GM12878 (cell line): ENCODE measurements at regions not wholly inside any gene's neighbourhood (a gene's known extent, or its start where the extent isn't known, plus 50 kb on each side); places are given as distances from the start of the nearest gene placed in this dataset.
"Not testable (repeated sequence)": the region's sequence is repeated elsewhere in the genome, so short reads cannot be mapped to it uniquely, and the experiment has no call there.

Source experiments
- BMI1 ChIP-seq: fragments of 450-650 bp; IDR thresholded peaks from 2 replicates; pipeline ENCODE4 v1.6.1; 2016; ENCODE audit warnings: mild to moderate bottlenecking, moderate library complexity, borderline replicate concordance
- DPF2 ChIP-seq: fragments of 450-650 bp; IDR thresholded peaks from 2 replicates; pipeline ENCODE4 v1.6.1; 2017; ENCODE audit warnings: mild to moderate bottlenecking
- RBBP5 ChIP-seq: fragments of 200-600 bp; sonication (generic); conservative IDR thresholded peaks from 2 replicates; pipeline ENCODE4 v1.6.1; 2016
- SMAD1 ChIP-seq: fragments of 450-650 bp; IDR thresholded peaks from 2 replicates; pipeline ENCODE4 v1.6.1; 2018; ENCODE audit warnings: mild to moderate bottlenecking, low read depth; ENCODE audit not compliant: partially characterized antibody
- ZNF207 ChIP-seq: fragments of 450-650 bp; IDR thresholded peaks from 2 replicates; pipeline ENCODE4 v1.6.1; 2014; ENCODE audit warnings: antibody characterized with exemption, mild to moderate bottlenecking, borderline replicate concordance
- TF ChIP-seq, protein P1 (sequence below): IDR thresholded peaks from 2 replicates; pipeline ENCODE4 v1.6.1; 2012; ENCODE audit warnings: mild to moderate bottlenecking, low read depth, low read length
- TF ChIP-seq, protein P2 (sequence below): IDR thresholded peaks from 2 replicates; pipeline ENCODE4 v1.6.1; 2011; ENCODE audit warnings: low read depth, mild to moderate bottlenecking, low read length, moderate library complexity, borderline replicate concordance; ENCODE audit errors: extremely low read depth
- TF ChIP-seq, protein P3 (sequence below): IDR thresholded peaks from 2 replicates; pipeline ENCODE4 v1.6.1; 2011; ENCODE audit warnings: borderline replicate concordance, low read depth, mild to moderate bottlenecking, moderate library complexity, mixed read lengths, low read length; ENCODE audit not compliant: insufficient read depth; ENCODE audit errors: extremely low read length
- TF ChIP-seq, protein P4 (sequence below): IDR thresholded peaks from 2 replicates; pipeline ENCODE4 v1.6.1; 2011; ENCODE audit warnings: borderline replicate concordance, low read depth, mild to moderate bottlenecking, moderate library complexity, low read length; ENCODE audit not compliant: insufficient read depth, poor library complexity, severe bottlenecking
- TF ChIP-seq, protein P5 (sequence below): IDR thresholded peaks from 2 replicates; pipeline ENCODE4 v1.6.1; 2012; ENCODE audit warnings: low read depth, low read length, improper control_type of control experiment

DNA sequence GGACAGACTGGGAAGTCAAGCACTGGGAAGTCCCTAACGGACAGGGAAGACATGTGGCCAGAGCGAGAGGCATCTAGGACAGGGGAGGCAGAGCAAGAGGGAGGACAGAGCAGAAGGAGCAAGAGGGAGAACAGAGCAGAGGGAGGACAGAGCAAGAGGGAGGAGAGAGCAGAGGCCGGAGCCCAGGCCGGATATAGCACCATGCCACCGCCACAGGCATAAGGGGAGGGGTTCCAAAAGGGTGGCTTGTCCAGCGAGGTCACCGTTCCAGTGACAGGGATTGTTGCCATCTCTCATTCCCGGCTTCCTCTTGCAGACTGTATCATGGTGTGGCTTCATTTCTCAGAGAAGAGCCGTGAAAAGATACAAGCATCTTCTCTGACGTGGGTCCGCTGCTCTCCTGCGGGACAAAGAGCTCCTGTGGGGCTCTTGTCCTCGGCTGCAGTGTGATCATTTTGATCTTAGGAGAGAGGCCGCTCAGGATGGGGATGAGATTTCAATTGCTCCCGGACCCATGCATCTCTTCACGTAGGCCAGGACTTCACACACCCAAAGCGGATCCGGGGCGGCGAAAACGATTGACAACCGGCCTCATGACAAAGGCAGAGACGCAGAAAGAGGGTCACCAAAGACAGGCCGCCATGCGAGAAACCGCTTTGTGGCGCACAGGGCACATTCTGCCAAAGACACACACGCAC lies 160.6 kb upstream of the ZNF337 start:
- not testable (repeated sequence) for TF ChIP-seq SMAD1, DPF2, RBBP5, BMI1, ZNF207
- TF ChIP-seq, protein P1, sequence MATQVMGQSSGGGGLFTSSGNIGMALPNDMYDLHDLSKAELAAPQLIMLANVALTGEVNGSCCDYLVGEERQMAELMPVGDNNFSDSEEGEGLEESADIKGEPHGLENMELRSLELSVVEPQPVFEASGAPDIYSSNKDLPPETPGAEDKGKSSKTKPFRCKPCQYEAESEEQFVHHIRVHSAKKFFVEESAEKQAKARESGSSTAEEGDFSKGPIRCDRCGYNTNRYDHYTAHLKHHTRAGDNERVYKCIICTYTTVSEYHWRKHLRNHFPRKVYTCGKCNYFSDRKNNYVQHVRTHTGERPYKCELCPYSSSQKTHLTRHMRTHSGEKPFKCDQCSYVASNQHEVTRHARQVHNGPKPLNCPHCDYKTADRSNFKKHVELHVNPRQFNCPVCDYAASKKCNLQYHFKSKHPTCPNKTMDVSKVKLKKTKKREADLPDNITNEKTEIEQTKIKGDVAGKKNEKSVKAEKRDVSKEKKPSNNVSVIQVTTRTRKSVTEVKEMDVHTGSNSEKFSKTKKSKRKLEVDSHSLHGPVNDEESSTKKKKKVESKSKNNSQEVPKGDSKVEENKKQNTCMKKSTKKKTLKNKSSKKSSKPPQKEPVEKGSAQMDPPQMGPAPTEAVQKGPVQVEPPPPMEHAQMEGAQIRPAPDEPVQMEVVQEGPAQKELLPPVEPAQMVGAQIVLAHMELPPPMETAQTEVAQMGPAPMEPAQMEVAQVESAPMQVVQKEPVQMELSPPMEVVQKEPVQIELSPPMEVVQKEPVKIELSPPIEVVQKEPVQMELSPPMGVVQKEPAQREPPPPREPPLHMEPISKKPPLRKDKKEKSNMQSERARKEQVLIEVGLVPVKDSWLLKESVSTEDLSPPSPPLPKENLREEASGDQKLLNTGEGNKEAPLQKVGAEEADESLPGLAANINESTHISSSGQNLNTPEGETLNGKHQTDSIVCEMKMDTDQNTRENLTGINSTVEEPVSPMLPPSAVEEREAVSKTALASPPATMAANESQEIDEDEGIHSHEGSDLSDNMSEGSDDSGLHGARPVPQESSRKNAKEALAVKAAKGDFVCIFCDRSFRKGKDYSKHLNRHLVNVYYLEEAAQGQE, result not testable (repeated sequence)
- TF ChIP-seq, protein P2, sequence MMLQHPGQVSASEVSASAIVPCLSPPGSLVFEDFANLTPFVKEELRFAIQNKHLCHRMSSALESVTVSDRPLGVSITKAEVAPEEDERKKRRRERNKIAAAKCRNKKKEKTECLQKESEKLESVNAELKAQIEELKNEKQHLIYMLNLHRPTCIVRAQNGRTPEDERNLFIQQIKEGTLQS, result not testable (repeated sequence)
- TF ChIP-seq, protein P3, sequence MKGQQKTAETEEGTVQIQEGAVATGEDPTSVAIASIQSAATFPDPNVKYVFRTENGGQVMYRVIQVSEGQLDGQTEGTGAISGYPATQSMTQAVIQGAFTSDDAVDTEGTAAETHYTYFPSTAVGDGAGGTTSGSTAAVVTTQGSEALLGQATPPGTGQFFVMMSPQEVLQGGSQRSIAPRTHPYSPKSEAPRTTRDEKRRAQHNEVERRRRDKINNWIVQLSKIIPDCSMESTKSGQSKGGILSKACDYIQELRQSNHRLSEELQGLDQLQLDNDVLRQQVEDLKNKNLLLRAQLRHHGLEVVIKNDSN, result not testable (repeated sequence)
- TF ChIP-seq, protein P4, sequence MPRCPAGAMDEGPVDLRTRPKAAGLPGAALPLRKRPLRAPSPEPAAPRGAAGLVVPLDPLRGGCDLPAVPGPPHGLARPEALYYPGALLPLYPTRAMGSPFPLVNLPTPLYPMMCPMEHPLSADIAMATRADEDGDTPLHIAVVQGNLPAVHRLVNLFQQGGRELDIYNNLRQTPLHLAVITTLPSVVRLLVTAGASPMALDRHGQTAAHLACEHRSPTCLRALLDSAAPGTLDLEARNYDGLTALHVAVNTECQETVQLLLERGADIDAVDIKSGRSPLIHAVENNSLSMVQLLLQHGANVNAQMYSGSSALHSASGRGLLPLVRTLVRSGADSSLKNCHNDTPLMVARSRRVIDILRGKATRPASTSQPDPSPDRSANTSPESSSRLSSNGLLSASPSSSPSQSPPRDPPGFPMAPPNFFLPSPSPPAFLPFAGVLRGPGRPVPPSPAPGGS, result not testable (repeated sequence)
- TF ChIP-seq, protein P5, sequence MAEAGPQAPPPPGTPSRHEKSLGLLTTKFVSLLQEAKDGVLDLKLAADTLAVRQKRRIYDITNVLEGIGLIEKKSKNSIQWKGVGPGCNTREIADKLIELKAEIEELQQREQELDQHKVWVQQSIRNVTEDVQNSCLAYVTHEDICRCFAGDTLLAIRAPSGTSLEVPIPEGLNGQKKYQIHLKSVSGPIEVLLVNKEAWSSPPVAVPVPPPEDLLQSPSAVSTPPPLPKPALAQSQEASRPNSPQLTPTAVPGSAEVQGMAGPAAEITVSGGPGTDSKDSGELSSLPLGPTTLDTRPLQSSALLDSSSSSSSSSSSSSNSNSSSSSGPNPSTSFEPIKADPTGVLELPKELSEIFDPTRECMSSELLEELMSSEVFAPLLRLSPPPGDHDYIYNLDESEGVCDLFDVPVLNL, result not testable (repeated sequence)
